H4 (cell line): ENCODE measurements at regions not wholly inside any gene's neighbourhood (a gene's known extent, or its start where the extent isn't known, plus 50 kb on each side); places are given as distances from the start of the nearest gene placed in this dataset.

Experiments used
- DNase-seq: peaks from one replicate; pipeline ENCODE4 v3.0.0-alpha.2; 2015; ENCODE audit warnings: low spot score

DNA sequence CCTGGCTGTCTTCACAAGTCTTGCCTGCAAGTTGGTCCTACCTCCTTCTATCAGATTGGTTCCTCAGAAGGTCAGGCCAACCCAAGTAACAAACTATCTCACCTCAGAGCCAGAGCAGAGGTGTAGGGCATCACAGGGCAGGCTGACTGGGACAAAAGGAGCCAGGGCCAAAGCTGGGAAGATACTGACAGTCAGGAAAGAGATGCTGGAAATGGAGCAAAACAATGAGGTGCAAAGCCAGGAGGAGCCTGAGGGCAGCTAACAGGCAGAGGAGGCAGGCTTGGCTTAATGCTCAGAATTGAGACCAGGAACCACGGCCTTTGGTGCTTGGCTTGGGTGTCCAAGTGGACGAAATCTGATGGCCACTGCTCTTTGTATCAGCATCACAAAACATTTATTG lies 68.4 kb upstream of the PNMA1 start:
- no peak for DNase-seq

- DNase-seq, result no peak
Observed at GRCh38 chr14:73780896-73781295, 66.7 kb upstream of the PNMA1 start.

GRCh38 chr14:73780391-73780790 lies 66.2 kb upstream of the PNMA1 start:
- DNase-seq, result no peak

GRCh38 chr14:73778736-73779135 lies 64.6 kb upstream of the PNMA1 start:
- DNase-seq, result no peak

DNA sequence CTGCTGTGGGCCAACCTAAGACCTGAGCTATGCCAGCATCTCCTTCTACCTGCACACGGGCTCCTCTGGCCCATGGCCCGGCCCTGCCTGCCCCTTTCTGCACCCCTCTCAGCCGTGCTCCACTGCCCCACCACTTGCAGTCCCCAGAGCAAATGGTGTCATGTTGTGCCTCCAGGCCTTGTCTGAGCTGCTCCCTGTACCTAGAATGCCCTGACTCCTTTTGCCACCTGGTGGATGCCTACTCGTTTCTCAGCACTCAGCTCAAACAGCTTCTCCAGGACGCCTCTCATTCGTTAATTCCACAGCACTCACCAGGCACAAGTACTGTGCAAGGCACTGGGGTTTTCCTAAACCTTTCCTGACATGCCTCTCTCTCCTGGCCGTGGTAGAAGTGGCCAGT lies 63.2 kb upstream of the PNMA1 start:
- DNase-seq, result no peak

GRCh38 chr14:73776194-73776537 lies 62.0 kb upstream of the PNMA1 start:
- no peak for DNase-seq

DNA sequence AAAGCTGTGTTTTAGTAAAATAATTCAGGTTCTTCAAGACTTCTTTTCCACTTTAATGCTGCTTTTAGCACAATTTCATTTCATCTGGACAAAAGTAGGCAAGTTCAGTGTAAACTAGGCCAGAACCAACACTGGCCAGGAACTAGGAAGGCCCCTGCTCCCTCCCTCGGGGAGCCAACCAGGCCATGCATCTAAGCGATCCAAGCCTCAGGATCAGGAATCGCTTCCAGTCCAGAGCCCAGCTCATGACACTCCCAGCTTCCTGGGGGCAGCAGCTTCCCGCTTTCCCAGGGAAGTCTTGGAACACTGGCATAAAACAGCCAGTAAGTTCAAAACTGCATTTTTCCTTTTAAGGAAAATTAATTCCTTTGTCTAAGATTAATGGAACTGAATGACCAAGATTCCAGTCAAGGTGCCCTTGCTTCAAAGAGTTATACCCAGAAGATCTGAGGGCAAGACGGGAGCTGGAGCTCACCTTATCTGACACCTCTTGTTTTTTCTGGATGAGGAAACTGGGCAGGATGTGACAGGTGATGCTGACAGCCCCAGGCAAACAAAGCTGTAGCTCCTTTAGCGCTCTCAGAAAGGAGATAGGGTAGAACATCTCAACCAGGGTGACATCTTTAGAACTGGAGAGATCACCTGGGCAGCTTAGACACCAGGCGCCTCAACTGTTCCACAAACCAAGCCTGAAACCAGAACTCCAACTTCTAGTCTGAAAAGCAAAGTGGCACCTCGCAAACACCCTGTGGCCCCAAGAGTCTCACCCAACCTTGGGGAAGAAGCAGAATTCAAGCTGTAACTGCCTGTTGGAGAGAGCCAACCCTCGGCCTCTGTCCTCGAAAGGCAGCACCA lies 61.4 kb upstream of the PNMA1 start:
- DNase-seq, result no peak

DNA sequence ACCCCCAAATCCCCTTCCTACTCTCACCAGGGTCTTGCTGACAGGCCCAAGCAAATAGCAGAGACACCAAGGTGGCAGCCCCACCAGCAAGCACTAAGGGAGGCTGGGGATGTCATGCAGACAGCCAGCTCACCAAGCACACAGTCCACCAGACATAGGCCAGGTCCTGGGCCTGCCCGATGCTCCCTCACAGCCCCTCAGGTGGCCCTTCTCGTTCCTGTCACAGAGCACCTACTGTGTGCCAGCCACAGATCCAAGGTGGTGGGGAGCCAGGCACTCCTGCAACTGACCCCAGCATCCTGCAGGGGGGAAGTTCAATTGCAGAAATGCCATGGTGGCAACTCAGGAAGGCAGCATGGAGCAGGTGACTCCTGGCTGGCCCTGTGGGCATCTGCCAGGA lies 60.5 kb upstream of the PNMA1 start:
- DNase-seq, result no peak

GRCh38 chr14:73774241-73774570 lies 60.0 kb upstream of the PNMA1 start:
- DNase-seq, result no peak

- DNase-seq, result no peak
Observed at GRCh38 chr14:73773441-73774240, 59.5 kb upstream of the PNMA1 start.

DNA sequence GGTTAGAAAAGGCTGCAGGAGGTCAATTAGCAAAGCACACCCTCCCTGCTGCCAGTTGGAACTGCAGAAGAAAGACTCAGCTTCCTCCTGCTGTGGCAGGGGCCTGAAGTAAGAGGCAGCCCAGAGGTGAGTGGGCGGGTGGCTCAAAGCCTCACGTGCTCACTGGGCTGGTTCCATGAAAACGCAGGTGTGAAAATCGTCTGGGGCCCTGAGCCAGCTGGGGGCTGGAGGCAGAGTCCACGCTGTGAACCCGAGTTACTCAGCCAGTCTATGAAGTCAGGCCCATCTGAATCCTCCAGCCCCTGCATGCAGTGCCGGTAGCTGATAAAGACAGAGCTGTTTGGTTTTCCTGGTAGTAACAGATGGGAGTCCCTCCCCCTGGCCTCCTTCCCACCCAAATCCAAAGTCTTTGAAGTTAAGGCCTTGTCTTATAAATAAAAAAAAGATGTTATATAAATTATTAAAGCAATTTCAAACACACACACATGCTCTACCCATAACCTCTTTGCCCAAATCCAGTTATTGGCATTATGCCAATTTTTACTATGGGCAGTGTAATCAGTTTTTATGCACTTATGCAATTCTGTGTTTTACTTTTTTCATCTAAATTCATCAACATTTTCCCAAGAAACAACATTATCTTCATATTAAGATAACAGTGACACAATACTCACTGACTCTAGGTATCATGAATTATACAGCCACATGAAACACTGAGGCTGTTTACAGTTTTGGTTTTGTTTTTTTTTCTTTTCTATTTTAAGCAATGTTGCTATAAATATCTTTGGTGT lies 57.9 kb upstream of the PNMA1 start:
- DNase-seq, result no peak

- no peak for DNase-seq
Observed at GRCh38 chr14:73770977-73771847, 57.0 kb upstream of the PNMA1 start.

GRCh38 chr14:73768107-73768506 lies 53.9 kb upstream of the PNMA1 start:
- DNase-seq, result no peak

DNA sequence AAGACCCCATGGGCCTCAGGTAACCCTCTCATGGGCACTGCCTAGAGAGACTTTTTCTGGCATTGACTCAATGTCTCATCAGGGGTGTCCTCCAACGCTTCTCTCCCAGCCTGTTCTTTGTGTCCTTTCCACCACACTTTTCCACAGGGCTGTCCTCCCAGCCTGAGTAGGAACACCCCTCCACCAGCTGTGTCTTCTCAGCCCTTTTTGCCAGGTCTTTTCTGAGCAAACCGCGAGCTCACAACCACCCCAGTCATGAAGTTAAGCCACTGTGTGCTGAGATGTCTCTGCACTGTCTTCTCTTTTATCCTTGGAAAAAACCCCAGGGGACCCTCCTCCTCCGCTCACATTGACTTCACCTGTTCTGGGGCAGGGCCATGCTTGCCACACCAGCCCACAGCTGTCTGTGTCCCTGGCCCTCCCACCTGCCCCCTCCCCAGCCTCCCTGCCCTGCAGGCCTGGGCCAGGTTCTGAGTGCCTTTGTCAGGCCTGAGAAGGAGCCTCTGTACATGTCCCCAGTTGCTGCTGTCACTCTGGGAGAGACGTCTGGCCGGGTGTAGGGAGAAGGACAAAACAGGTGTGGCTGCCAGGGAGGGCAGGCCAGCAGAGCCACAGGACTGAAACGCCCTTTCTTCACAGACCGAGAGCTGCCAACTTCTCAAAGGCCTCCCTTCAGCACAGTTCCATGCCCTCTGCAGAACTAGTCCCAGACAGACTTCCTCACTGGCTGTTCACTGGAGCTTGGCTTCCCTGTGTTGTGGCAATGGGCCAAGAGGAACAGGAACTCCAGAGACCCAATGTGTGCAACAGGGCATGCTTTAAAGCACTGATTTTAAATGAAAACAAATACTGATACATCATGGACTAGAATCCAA lies 50.5 kb upstream of the PNMA1 start:
- no peak for DNase-seq
